ENCODE measurements at regions not wholly inside any gene's neighbourhood (a gene's known extent, or its start where the extent isn't known, plus 50 kb on each side); places are given as distances from the start of the nearest gene placed in this dataset.

DNA sequence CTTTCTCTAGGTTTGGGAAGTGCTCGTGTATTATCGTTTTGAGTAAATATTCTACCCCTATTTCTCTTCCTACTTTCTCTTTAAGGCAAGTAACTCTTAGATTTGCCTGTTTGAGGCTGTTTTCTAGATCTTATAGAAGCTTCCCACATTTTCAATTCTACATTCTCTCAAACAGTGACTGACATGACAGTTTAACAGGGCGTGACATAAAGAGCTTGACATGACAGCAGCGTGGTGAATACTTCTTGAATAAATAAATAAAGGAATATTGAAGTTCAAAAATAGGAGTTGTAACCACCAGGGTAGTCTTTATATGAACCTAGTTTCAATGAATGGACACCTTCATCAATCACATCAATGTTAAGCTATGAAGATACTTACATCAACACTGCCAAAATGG, 162.0 kb downstream of the TRAM1L1 start:
- no peak for TF ChIP-seq POLR2AphosphoS5 (IDR thresholded peaks at IDR 0.05; ENCODE audit: low read depth, low read length)
- no peak for TF ChIP-seq TAF1 (IDR thresholded peaks at IDR 0.05; ENCODE audit: borderline replicate concordance, low read depth, low read length)
- TF ChIP-seq POLR2A (IDR thresholded peaks at IDR 0.05; ENCODE audit: low read depth, low read length) = no peak
